GM23338 (cell line): ENCODE measurements at regions not wholly inside any gene's neighbourhood (a gene's known extent, or its start where the extent isn't known, plus 50 kb on each side); places are given as distances from the start of the nearest gene placed in this dataset.

Source experiments
- EZH2 ChIP-seq: fragments of 200-600 bp; sonication (generic); IDR thresholded peaks from one replicate; pipeline ENCODE4 v1.8.0; 2017; ENCODE audit warnings: antibody characterized with exemption, mild to moderate bottlenecking, low read depth; ENCODE audit not compliant: unreplicated experiment
- EZH2phosphoT487 ChIP-seq: fragments of 200-600 bp; sonication (generic); IDR thresholded peaks from one replicate; pipeline ENCODE4 v1.8.1; 2018; ENCODE audit warnings: antibody characterized with exemption; ENCODE audit not compliant: unreplicated experiment
- POLR2AphosphoS5 ChIP-seq: IDR thresholded peaks from 2 replicates; pipeline ENCODE4 v1.6.1; 2016; ENCODE audit warnings: antibody characterized with exemption, low read depth
- REST ChIP-seq: IDR thresholded peaks from one replicate; pipeline ENCODE4 v1.6.1; 2018; ENCODE audit warnings: antibody characterized with exemption; ENCODE audit not compliant: unreplicated experiment
- TF ChIP-seq, protein P1 (sequence below), 2 experiments: fragments of 200-600 bp in 1 of 2; sonication (generic) in 1 of 2; conservative IDR thresholded peaks; 2 replicates each; pipeline versions ENCODE4 v1.5.1 to v1.6.1; 2016 to 2017; ENCODE audit warnings: antibody characterized with exemption in 2 of 2, low read depth in 2 of 2, mild to moderate bottlenecking in 2 of 2, moderate library complexity in 1 of 2

DNA sequence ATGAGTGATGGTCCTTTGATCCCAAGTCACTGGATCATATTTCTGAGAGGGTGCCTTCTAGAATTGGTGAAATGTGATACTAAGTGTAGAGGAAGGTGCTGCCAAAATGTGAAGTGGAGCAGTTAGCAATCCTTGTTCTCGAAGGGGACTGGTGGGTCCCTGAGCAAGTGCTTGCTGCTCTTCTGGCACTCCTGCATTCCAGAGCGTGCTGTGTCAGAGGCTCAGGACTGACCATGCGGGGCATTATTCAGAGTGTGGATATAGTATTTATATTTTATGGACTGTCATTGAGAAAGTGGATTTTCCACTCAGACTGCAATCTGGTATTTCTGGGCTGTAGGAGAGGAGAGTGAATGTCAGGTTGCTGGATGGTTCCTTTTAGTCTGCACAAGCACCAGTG lies 152.6 kb upstream of the KL start:
- TF ChIP-seq, protein P1, sequence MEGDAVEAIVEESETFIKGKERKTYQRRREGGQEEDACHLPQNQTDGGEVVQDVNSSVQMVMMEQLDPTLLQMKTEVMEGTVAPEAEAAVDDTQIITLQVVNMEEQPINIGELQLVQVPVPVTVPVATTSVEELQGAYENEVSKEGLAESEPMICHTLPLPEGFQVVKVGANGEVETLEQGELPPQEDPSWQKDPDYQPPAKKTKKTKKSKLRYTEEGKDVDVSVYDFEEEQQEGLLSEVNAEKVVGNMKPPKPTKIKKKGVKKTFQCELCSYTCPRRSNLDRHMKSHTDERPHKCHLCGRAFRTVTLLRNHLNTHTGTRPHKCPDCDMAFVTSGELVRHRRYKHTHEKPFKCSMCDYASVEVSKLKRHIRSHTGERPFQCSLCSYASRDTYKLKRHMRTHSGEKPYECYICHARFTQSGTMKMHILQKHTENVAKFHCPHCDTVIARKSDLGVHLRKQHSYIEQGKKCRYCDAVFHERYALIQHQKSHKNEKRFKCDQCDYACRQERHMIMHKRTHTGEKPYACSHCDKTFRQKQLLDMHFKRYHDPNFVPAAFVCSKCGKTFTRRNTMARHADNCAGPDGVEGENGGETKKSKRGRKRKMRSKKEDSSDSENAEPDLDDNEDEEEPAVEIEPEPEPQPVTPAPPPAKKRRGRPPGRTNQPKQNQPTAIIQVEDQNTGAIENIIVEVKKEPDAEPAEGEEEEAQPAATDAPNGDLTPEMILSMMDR (conservative IDR thresholded peaks at IDR 0.05; ENCODE audit: low read depth in 2 of 2) = no peak
- TF ChIP-seq REST (no peak), EZH2phosphoT487 (no peak), POLR2AphosphoS5 (no peak), EZH2 (no peak)
